Stomach (tissue), 8 donors: ENCODE measurements at regions not wholly inside any gene's neighbourhood (a gene's known extent, or its start where the extent isn't known, plus 50 kb on each side); places are given as distances from the start of the nearest gene placed in this dataset.

Experiments
- DNase-seq, 2 donors: peaks; one replicate each; pipeline versions ENCODE4 v3.0.0 to v3.0.0-alpha.2; 2013 to 2019
- H3K27ac ChIP-seq, 5 donors: fragments of 200-600 bp in 4 of 5; sonication (generic) in 4 of 5; one replicate each; pipeline ENCODE4 v1.5.1; 2013 to 2019; ENCODE audit warnings: mild to moderate bottlenecking in 1 of 5, moderate library complexity in 1 of 5
- H3K27me3 ChIP-seq, 3 donors: fragments of 200-600 bp; sonication (generic); one replicate each; pipeline ENCODE4 v1.5.1; 2017 to 2019; ENCODE audit warnings: mixed run types in 1 of 3
- H3K36me3 ChIP-seq, 4 donors: fragments of 200-600 bp; sonication (generic); 1 replicate in 3 of 4; 2 replicates in 1 of 4; pipeline ENCODE4 v1.5.1; 2016 to 2019
- H3K4me1 ChIP-seq, 4 donors: fragments of 200-600 bp; sonication (generic); one replicate each; pipeline ENCODE4 v1.5.1; 2016 to 2019
- H3K4me3 ChIP-seq, 4 donors: fragments of 200-600 bp; sonication (generic) in 3 of 4; one replicate each; pipeline ENCODE4 v1.5.1; 2016 to 2019; ENCODE audit warnings: mild to moderate bottlenecking in 1 of 4
- H3K9me3 ChIP-seq, 4 donors: fragments of 200-600 bp; sonication (generic); one replicate each; pipeline ENCODE4 v1.5.1; 2016 to 2019
- EP300 ChIP-seq: sonication (generic); formaldehyde crosslinking; IDR thresholded peaks from one replicate; pipeline ENCODE4 v1.6.1; 2017; ENCODE audit warnings: antibody characterized with exemption
- POLR2A ChIP-seq, 4 donors: fragments of 450-650 bp; IDR thresholded peaks; one replicate each; pipeline ENCODE4 v1.6.1; 2016; ENCODE audit warnings: antibody characterized with exemption in 4 of 4, control low read depth in 2 of 4, mild to moderate bottlenecking in 1 of 4, moderate library complexity in 1 of 4
- POLR2AphosphoS5 ChIP-seq, 3 donors: sonication (generic); formaldehyde crosslinking; IDR thresholded peaks; one replicate each; pipeline ENCODE4 v1.6.1; 2016; ENCODE audit warnings: antibody characterized with exemption in 3 of 3
- WGBS, 5 donors: extraction: QIAGEN DNeasy Blood & Tissue Kit in 3 of 5; methylation state at CpG; one replicate each; pipeline versions ENCODE4 v1.1.5 to v1.1.7; 2013 to 2018; 5-methylcytosine and 5-hydroxymethylcytosine counted together
- intact Hi-C: fragments of 100-400 bp; cut with DNase I; formaldehyde crosslinking; loops from one replicate; pipeline ENCODE4 v1.15.1; 2023; ENCODE audit warnings: low total_unique reads
- TF ChIP-seq, protein P1 (sequence below), 7 experiments: fragments of 450-650 bp in 4 of 7; fragments of 200-600 bp in 3 of 7; sonication (generic) in 3 of 7; IDR thresholded peaks; one replicate each; pipeline ENCODE4 v1.5.1; 2016 to 2019; ENCODE audit warnings: antibody characterized with exemption in 7 of 7, control low read depth in 2 of 7, mild to moderate bottlenecking in 1 of 7
- donor health status: healthy with polysubstance abuse.
- donor health status: Bipolar disorder and iron deficiency.
- donor health status: healthy.

DNA sequence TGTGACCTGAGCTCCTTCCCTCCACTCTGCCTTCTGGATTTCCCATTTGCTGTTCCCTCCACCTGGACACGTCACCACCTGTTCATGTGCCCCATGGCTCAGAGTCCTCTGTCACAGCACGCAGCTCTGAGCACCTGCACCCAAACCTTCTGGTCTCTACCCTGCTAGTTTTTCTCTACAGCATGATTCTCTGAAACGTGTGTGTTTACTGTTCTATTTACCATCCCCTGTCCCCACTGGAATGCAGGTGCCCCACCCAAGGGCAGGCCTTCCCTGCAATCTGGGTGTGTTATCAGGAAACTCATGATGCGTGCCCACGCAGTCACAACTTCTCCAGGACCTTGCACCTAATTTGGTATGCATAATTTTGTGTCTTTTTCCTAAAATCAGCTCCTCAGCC is 284.4 kb upstream of the IGFBP3 start:
- WGBS, 5 donors: 40 to 61% (median 46%) methylated on average over 4 to 5 of the region's 5 CpGs
- Histone ChIP-seq H3K4me3 (no peak overlapping the region), H3K27me3 (no peaks in the 10 kb centered on the region), H3K36me3 (no peaks in the 10 kb centered on the region), H3K27ac (peak overlapping the region in 4 of 5 donors; percentile 41 to 85 (median 74)), H3K4me1 (peaks cover 13 to 46% (median 28%) of the 10 kb centered on the region in 4 donors), H3K9me3 (no peaks in the 10 kb centered on the region)
- DNase-seq: peak; percentile 55 to 78
- TF ChIP-seq POLR2AphosphoS5 (IDR thresholded peaks at IDR 0.05): peak in 1 of 3 donors; percentile 54
- TF ChIP-seq, protein P1, sequence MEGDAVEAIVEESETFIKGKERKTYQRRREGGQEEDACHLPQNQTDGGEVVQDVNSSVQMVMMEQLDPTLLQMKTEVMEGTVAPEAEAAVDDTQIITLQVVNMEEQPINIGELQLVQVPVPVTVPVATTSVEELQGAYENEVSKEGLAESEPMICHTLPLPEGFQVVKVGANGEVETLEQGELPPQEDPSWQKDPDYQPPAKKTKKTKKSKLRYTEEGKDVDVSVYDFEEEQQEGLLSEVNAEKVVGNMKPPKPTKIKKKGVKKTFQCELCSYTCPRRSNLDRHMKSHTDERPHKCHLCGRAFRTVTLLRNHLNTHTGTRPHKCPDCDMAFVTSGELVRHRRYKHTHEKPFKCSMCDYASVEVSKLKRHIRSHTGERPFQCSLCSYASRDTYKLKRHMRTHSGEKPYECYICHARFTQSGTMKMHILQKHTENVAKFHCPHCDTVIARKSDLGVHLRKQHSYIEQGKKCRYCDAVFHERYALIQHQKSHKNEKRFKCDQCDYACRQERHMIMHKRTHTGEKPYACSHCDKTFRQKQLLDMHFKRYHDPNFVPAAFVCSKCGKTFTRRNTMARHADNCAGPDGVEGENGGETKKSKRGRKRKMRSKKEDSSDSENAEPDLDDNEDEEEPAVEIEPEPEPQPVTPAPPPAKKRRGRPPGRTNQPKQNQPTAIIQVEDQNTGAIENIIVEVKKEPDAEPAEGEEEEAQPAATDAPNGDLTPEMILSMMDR (IDR thresholded peaks at IDR 0.05): no peak
- intact Hi-C loops: no loop called here

DNA sequence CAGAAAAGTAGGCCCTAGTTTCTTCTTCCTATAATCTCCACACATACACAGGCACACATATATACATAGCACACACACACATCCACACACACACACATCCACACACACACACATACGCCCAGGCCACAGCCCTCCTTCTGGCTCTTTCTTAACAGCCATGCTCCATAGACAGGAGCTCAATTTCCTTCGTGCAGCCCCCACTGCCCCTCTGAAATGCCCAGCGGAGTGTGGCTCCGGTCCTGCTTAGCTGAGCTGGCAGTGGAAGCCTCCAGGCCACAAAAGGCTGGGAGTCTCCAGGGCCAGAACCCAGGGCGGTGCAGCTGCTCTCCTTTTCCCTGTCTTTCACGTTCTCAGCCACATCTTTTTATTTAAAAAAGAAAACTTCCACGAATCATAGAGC is 282.9 kb upstream of the IGFBP3 start:
- no peak for DNase-seq
- H3K4me1 ChIP-seq: peaks cover 13 to 41% (median 25%) of the 10 kb centered on the region in 4 donors
- no peak overlapping the region for H3K27ac ChIP-seq
- WGBS, 5 donors: 89 to 96% (median 92%) methylated on average over 7 of the region's 7 CpGs
- no peaks in the 10 kb centered on the region for H3K27me3 ChIP-seq
- H3K36me3 ChIP-seq: no peaks in the 10 kb centered on the region
- no peak overlapping the region for H3K4me3 ChIP-seq
- no peak for TF ChIP-seq POLR2AphosphoS5 (IDR thresholded peaks at IDR 0.05)
- no peak for TF ChIP-seq EP300
- TF ChIP-seq, protein P1 (IDR thresholded peaks at IDR 0.05): no peak
- no peak for TF ChIP-seq POLR2A (IDR thresholded peaks at IDR 0.05)
- intact Hi-C loops: no loop called here
- H3K9me3 ChIP-seq: no peaks in the 10 kb centered on the region

DNA sequence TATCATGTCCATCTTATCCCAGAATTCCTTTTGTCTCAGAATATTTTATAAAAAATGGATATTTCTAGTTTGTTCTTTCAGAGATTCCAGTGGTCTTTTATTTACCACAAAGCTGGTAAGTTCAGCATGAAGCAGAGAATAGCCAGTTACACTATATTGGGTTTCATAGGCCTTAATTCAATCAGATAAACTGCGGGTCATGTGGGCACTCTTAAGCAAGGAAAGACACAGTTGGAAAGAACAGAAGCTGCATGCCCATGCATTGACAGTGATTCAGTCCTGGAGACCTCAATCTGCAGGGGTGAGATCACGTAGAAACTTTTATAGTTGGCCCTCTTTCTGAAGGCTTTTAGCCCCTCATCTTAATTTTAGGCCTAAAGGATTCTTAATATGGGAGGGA is 281.3 kb upstream of the IGFBP3 start:
- TF ChIP-seq POLR2AphosphoS5 (IDR thresholded peaks at IDR 0.05): no peak
- no peak for TF ChIP-seq EP300
- TF ChIP-seq POLR2A (IDR thresholded peaks at IDR 0.05): no peak
- TF ChIP-seq, protein P1 (IDR thresholded peaks at IDR 0.05): no peak
- Histone ChIP-seq H3K4me1 (peaks cover 6 to 27% (median 17%) of the 10 kb centered on the region in 4 donors), H3K36me3 (no peaks in the 10 kb centered on the region), H3K9me3 (no peaks in the 10 kb centered on the region), H3K27ac (no peak overlapping the region), H3K4me3 (no peak overlapping the region), H3K27me3 (no peaks in the 10 kb centered on the region)
- intact Hi-C loops: no loop called here
- 84 to 94% (median 85%) methylated on average over 2 of the region's 2 CpGs for WGBS, 5 donors
- no peak for DNase-seq

DNA sequence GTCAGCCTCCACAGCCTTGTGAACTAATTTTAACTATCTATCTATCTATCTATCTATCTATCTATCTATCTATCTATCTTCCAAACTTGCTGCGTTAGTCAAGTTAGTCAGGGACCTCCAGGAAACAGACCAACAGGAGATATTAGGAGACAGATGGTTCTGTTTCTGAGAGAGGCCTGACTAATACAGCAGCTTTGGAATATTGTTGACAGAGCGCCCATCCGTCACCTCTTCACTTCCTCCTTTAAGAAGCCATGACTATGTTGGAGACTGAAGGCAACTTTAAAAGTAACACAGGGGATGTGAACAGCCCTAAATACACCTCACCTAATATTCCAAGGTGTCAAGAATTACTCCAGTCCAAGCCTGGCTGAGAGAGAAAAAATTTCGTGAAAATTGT is 280.9 kb upstream of the IGFBP3 start:
- Histone ChIP-seq H3K36me3 (no peaks in the 10 kb centered on the region), H3K27me3 (no peaks in the 10 kb centered on the region), H3K27ac (no peak overlapping the region), H3K4me3 (no peak overlapping the region), H3K9me3 (no peaks in the 10 kb centered on the region), H3K4me1 (peaks cover 6 to 22% (median 13%) of the 10 kb centered on the region in 4 donors)
- no peak for DNase-seq
- WGBS, 5 donors: 91 to 97% (median 94%) methylated on average over 4 of the region's 4 CpGs
- intact Hi-C loops: no loop called here
- TF ChIP-seq, protein P1 (IDR thresholded peaks at IDR 0.05): no peak
- TF ChIP-seq POLR2AphosphoS5 (IDR thresholded peaks at IDR 0.05): no peak
- TF ChIP-seq EP300: no peak
- no peak for TF ChIP-seq POLR2A (IDR thresholded peaks at IDR 0.05)
